Kidney epithelial cell (primary cell): ENCODE measurements at regions not wholly inside any gene's neighbourhood (a gene's known extent, or its start where the extent isn't known, plus 50 kb on each side); places are given as distances from the start of the nearest gene placed in this dataset.
"Not testable (repeated sequence)": the region's sequence is repeated elsewhere in the genome, so short reads cannot be mapped to it uniquely, and the experiment has no call there.

Experiments used
- DNase-seq: peaks from one replicate; pipeline ENCODE4 v3.0.0-alpha.2; 2010; ENCODE audit warnings: low read depth
- H3K27me3 ChIP-seq: 2 replicates; pipeline ENCODE4 v1.6.0; 2011; ENCODE audit warnings: low read length; ENCODE audit not compliant: control insufficient read depth, insufficient read depth
- H3K36me3 ChIP-seq: 2 replicates; pipeline ENCODE4 v1.5.1; 2011; ENCODE audit warnings: low read length; ENCODE audit not compliant: control insufficient read depth, insufficient read depth
- H3K4me3 ChIP-seq: 2 replicates; pipeline ENCODE4 v1.5.1; 2011; ENCODE audit warnings: low read depth, mild to moderate bottlenecking, control low read depth, low read length
- CTCF ChIP-seq: IDR thresholded peaks from 2 replicates; pipeline ENCODE4 v1.5.1; 2011; ENCODE audit warnings: mild to moderate bottlenecking, moderate library complexity, low read length, control low read depth, inconsistent platforms; ENCODE audit not compliant: insufficient read depth, poor library complexity, severe bottlenecking

- no peak for TF ChIP-seq CTCF
- Histone ChIP-seq H3K36me3 (no peaks in the 10 kb centered on the region), H3K4me3 (no peak overlapping the region), H3K27me3 (no peaks in the 10 kb centered on the region)
- DNase-seq: no peak
These were observed 238.2 kb downstream of the BUB3 start for GRCh38 chr10:123392182-123392963.

GRCh38 chr10:123393170-123393569 is 239.0 kb downstream of the BUB3 start:
- no peak for DNase-seq
- H3K4me3 ChIP-seq: no peak overlapping the region
- no peaks in the 10 kb centered on the region for H3K36me3 ChIP-seq
- TF ChIP-seq CTCF: no peak
- H3K27me3 ChIP-seq: no peaks in the 10 kb centered on the region

- DNase-seq: no peak
- Histone ChIP-seq H3K4me3 (no peak overlapping the region), H3K27me3 (no peaks in the 10 kb centered on the region), H3K36me3 (no peaks in the 10 kb centered on the region)
- TF ChIP-seq CTCF: no peak
These were observed 240.2 kb downstream of the BUB3 start for GRCh38 chr10:123394382-123394781.

- not testable (repeated sequence) for H3K27me3 ChIP-seq, H3K4me3 ChIP-seq, DNase-seq, H3K36me3 ChIP-seq
These were observed 241.0 kb downstream of the BUB3 start for GRCh38 chr10:123395234-123395633.

GRCh38 chr10:123395906-123396305 is 241.7 kb downstream of the BUB3 start:
- no peaks in the 10 kb centered on the region for H3K27me3 ChIP-seq
- H3K4me3 ChIP-seq: no peak overlapping the region
- TF ChIP-seq CTCF: no peak
- no peaks in the 10 kb centered on the region for H3K36me3 ChIP-seq
- DNase-seq: no peak

- H3K36me3 ChIP-seq: no peaks in the 10 kb centered on the region
- TF ChIP-seq CTCF: no peak
- no peaks in the 10 kb centered on the region for H3K27me3 ChIP-seq
- H3K4me3 ChIP-seq: no peak overlapping the region
- DNase-seq: no peak
These were observed 244.0 kb downstream of the BUB3 start for GRCh38 chr10:123398180-123398591.
